ENCODE measurements at regions not wholly inside any gene's neighbourhood (a gene's known extent, or its start where the extent isn't known, plus 50 kb on each side); places are given as distances from the start of the nearest gene placed in this dataset.

- TF ChIP-seq CTCF (IDR thresholded peaks at IDR 0.05) (no peak), POLR2A (IDR thresholded peaks at IDR 0.05) (no peak)
- Histone ChIP-seq H3K4me3 (no peak overlapping the region), H3K36me3 (no peaks in the 10 kb centered on the region), H3K27me3 (no peaks in the 10 kb centered on the region), H3K4me1 (no peaks in the 10 kb centered on the region), H3K27ac (no peak overlapping the region), H3K9me3 (no peaks in the 10 kb centered on the region)
- DNase-seq = no peak
Measured at GRCh38 chr2:122179492-122180165, 424.2 kb downstream of the TSN start.

GRCh38 chr2:122180972-122181371 lies 425.5 kb downstream of the TSN start:
- Histone ChIP-seq H3K36me3 (no peaks in the 10 kb centered on the region), H3K27me3 (no peaks in the 10 kb centered on the region), H3K4me1 (no peaks in the 10 kb centered on the region), H3K4me3 (no peak overlapping the region), H3K9me3 (no peaks in the 10 kb centered on the region), H3K27ac (no peak overlapping the region)
- DNase-seq = no peak
- TF ChIP-seq POLR2A (IDR thresholded peaks at IDR 0.05) = no peak
- TF ChIP-seq CTCF (IDR thresholded peaks at IDR 0.05) = no peak

- no peak overlapping the region for H3K27ac ChIP-seq
- H3K9me3 ChIP-seq = no peaks in the 10 kb centered on the region
- no peaks in the 10 kb centered on the region for H3K4me1 ChIP-seq
- no peak for DNase-seq
- TF ChIP-seq CTCF (IDR thresholded peaks at IDR 0.05) = no peak
- no peak for TF ChIP-seq POLR2A (IDR thresholded peaks at IDR 0.05)
- no peak overlapping the region for H3K4me3 ChIP-seq
- H3K36me3 ChIP-seq = no peaks in the 10 kb centered on the region
- H3K27me3 ChIP-seq = no peaks in the 10 kb centered on the region
Measured at GRCh38 chr2:122182616-122183355, 427.3 kb downstream of the TSN start.

GRCh38 chr2:122183890-122184289 lies 428.4 kb downstream of the TSN start:
- no peak for TF ChIP-seq CTCF (IDR thresholded peaks at IDR 0.05)
- no peak for TF ChIP-seq POLR2A (IDR thresholded peaks at IDR 0.05)
- H3K4me3 ChIP-seq = no peak overlapping the region
- DNase-seq = no peak
- H3K9me3 ChIP-seq = no peaks in the 10 kb centered on the region
- H3K4me1 ChIP-seq = no peaks in the 10 kb centered on the region
- no peaks in the 10 kb centered on the region for H3K36me3 ChIP-seq
- H3K27ac ChIP-seq = no peak overlapping the region
- H3K27me3 ChIP-seq = no peaks in the 10 kb centered on the region

- DNase-seq = no peak
- H3K9me3 ChIP-seq = no peaks in the 10 kb centered on the region
- no peaks in the 10 kb centered on the region for H3K27me3 ChIP-seq
- H3K4me3 ChIP-seq = no peak overlapping the region
- no peaks in the 10 kb centered on the region for H3K4me1 ChIP-seq
- H3K27ac ChIP-seq = no peak overlapping the region
- H3K36me3 ChIP-seq = no peaks in the 10 kb centered on the region
- TF ChIP-seq CTCF (IDR thresholded peaks at IDR 0.05) (no peak), POLR2A (IDR thresholded peaks at IDR 0.05) (no peak)
Measured at GRCh38 chr2:122186761-122187222, 431.3 kb downstream of the TSN start.

All from Peyer's patch (tissue), 4 donors.